Fibroblast of lung (primary cell): ENCODE measurements at regions not wholly inside any gene's neighbourhood (a gene's known extent, or its start where the extent isn't known, plus 50 kb on each side); places are given as distances from the start of the nearest gene placed in this dataset.
"Not testable (repeated sequence)": the region's sequence is repeated elsewhere in the genome, so short reads cannot be mapped to it uniquely, and the experiment has no call there.

Experiments used
- DNase-seq, 2 donors: peaks; one replicate each; pipeline versions ENCODE4 v3.0.0 to v3.0.0-alpha.2; 2010; ENCODE audit warnings: low read depth in 2 of 2
- H2AFZ ChIP-seq: 2 replicates; pipeline ENCODE4 v1.5.1; 2012; ENCODE audit warnings: low read length, control low read depth, inconsistent platforms
- H3K27ac ChIP-seq: 2 replicates; pipeline ENCODE4 v1.5.1; 2011; ENCODE audit warnings: low read length, control low read depth; ENCODE audit not compliant: insufficient read depth
- H3K27me3 ChIP-seq: 2 replicates; pipeline ENCODE4 v1.5.1; 2011; ENCODE audit warnings: mild to moderate bottlenecking, low read length; ENCODE audit not compliant: control insufficient read depth, insufficient read depth
- H3K36me3 ChIP-seq: 2 replicates; pipeline ENCODE4 v1.5.1; 2011; ENCODE audit warnings: low read length; ENCODE audit not compliant: control insufficient read depth, insufficient read depth
- H3K4me1 ChIP-seq: 2 replicates; pipeline ENCODE4 v1.5.1; 2011; ENCODE audit warnings: low read length; ENCODE audit not compliant: control insufficient read depth, insufficient read depth; ENCODE audit errors: extremely low read depth
- H3K4me2 ChIP-seq: 2 replicates; pipeline ENCODE4 v1.5.1; 2011; ENCODE audit warnings: low read length, control low read depth; ENCODE audit not compliant: insufficient read depth; ENCODE audit errors: extremely low read depth
- H3K4me3 ChIP-seq, 4 experiments: fragments of 200-600 bp in 1 of 4; sonication (generic) in 1 of 4; replicated peaks in 1 of 4; 2 replicates each; pipeline ENCODE4 v1.5.1; 2011 to 2016; ENCODE audit warnings: low read length in 4 of 4, low read depth in 3 of 4, mild to moderate bottlenecking in 3 of 4, control low read depth in 2 of 4, inconsistent platforms in 1 of 4, mixed read lengths in 1 of 4; ENCODE audit not compliant: insufficient read depth in 1 of 4; ENCODE audit errors: control extremely low read depth in 1 of 4
- H3K79me2 ChIP-seq: 2 replicates; pipeline ENCODE4 v1.5.1; 2012; ENCODE audit warnings: mild to moderate bottlenecking, low read length, inconsistent platforms; ENCODE audit not compliant: control insufficient read depth, insufficient read depth
- H3K9ac ChIP-seq: 2 replicates; pipeline ENCODE4 v1.5.1; 2011; ENCODE audit warnings: mild to moderate bottlenecking, low read length, control low read depth; ENCODE audit not compliant: insufficient read depth
- H3K9me3 ChIP-seq: 2 replicates; pipeline ENCODE4 v1.5.1; 2012; ENCODE audit warnings: low read depth, low read length; ENCODE audit not compliant: control insufficient read depth, insufficient read depth
- H4K20me1 ChIP-seq: 2 replicates; pipeline ENCODE4 v1.5.1; 2011; ENCODE audit warnings: low read length; ENCODE audit not compliant: control insufficient read depth, insufficient read depth; ENCODE audit errors: extremely low read depth
- CTCF ChIP-seq, 2 donors: IDR thresholded peaks in 1 of 2; conservative IDR thresholded peaks in 1 of 2; 1 replicate in 1 of 2; 2 replicates in 1 of 2; pipeline ENCODE4 v1.5.1; 2011 to 2012; ENCODE audit warnings: low read length in 2 of 2, control low read depth in 1 of 2, inconsistent platforms in 1 of 2, low read depth in 1 of 2, mild to moderate bottlenecking in 1 of 2
- EZH2 ChIP-seq: IDR thresholded peaks from 2 replicates; pipeline ENCODE4 v1.5.1; 2012; ENCODE audit warnings: low read length, control low read depth, mild to moderate bottlenecking; ENCODE audit errors: missing control alignments

DNA sequence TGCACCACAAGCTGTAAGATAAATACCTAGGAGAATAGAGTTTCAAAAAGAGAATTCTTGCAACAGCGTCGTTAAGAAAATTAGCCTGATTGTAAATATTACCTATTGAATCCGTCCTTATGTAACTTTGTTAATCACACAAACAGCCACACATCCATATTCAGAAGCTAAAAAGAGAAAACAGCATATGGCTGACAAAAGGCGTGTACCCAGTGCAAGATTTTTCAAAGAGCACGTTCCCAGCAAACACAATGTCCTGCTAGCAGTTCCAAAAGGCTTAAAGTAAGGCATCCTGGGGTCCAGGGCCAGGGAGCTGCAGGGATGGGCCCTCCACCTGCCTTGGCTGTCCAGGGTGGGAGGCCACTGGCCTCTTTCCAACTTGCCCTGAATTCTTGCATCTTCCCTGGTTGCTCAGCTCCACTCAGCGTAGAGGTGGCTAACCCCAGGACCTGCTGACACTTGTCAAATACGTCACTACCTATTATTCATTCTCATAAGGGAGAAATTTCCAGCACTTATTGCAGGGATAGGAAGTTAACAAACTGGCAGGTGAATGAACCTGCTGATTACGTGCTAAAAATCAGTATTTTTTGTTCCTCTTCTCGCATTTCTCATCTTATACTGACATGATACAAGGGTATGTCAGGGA lies 102.1 kb upstream of the NEDD4L start:
- Histone ChIP-seq H3K4me1 (no peaks in the 10 kb centered on the region), H4K20me1 (no peaks in the 10 kb centered on the region), H2AFZ (no peak overlapping the region), H3K79me2 (no peaks in the 10 kb centered on the region), H3K9ac (no peak overlapping the region), H3K4me3 (no peak overlapping the region), H3K27me3 (no peaks in the 10 kb centered on the region), H3K27ac (no peak overlapping the region), H3K9me3 (no peaks in the 10 kb centered on the region), H3K36me3 (no peaks in the 10 kb centered on the region), H3K4me2 (no peak overlapping the region)
- TF ChIP-seq CTCF (conservative IDR thresholded peaks at IDR 0.05 in 1 of 2, IDR thresholded peaks at IDR 0.05 in 1 of 2; ENCODE audit: low read depth in 1 of 2, low read length in 2 of 2) (no peak), EZH2 (no peak)
- no peak for DNase-seq

DNA sequence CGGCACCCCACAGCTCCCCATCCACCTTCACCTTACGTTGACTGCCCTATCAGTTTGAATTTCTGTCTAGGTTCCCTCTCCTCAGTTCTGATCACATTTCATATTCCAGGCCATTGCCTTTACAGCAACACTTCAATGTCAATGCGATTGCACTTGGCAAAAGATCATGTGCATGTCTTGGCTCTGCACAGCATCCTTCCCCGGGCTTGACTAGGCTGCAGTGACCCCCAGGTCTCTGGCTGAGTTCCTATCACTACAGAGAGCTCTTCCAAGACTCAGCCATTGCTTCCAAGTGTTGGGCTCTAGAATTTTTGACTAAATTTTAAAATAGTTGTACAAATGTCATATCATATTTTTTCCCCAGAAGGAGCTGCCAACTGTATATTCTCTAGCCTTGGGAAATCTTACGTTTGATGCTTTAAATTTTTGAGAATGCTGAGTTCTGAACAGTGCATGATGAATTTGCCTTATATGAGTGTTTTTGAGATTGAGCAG lies 103.8 kb upstream of the NEDD4L start:
- no peak for DNase-seq
- TF ChIP-seq EZH2 = no peak
- TF ChIP-seq CTCF (conservative IDR thresholded peaks at IDR 0.05 in 1 of 2, IDR thresholded peaks at IDR 0.05 in 1 of 2; ENCODE audit: low read depth in 1 of 2, low read length in 2 of 2) = no peak
- H2AFZ ChIP-seq = no peak overlapping the region

GRCh38 chr18:57934375-57934774 lies 109.7 kb upstream of the NEDD4L start:
- not testable (repeated sequence) for DNase-seq, H3K27ac ChIP-seq, H3K9me3 ChIP-seq, H3K4me3 ChIP-seq, H3K36me3 ChIP-seq, H3K4me1 ChIP-seq, H4K20me1 ChIP-seq, H3K27me3 ChIP-seq, H3K4me2 ChIP-seq, H3K9ac ChIP-seq, H2AFZ ChIP-seq, H3K79me2 ChIP-seq

More for the DNA sequence above, 103.8 kb upstream of the NEDD4L start:
- Histone ChIP-seq H3K27ac (no peak overlapping the region), H3K4me3 (no peak overlapping the region), H3K79me2 (no peaks in the 10 kb centered on the region), H4K20me1 (no peaks in the 10 kb centered on the region), H3K27me3 (no peaks in the 10 kb centered on the region), H3K9ac (no peak overlapping the region), H3K9me3 (no peaks in the 10 kb centered on the region), H3K4me2 (no peak overlapping the region), H3K36me3 (no peaks in the 10 kb centered on the region), H3K4me1 (no peaks in the 10 kb centered on the region)
